Activated CD4-positive, alpha-beta T cell treated with anti-CD3 and anti-CD28 coated beads, Interleukin-2, amount 50 U/mL, for 16 hours (primary cell): ENCODE measurements at regions not wholly inside any gene's neighbourhood (a gene's known extent, or its start where the extent isn't known, plus 50 kb on each side); places are given as distances from the start of the nearest gene placed in this dataset.
"Not testable (repeated sequence)": the region's sequence is repeated elsewhere in the genome, so short reads cannot be mapped to it uniquely, and the experiment has no call there.

Experiments
- DNase-seq: peaks from one replicate; pipeline ENCODE4 v3.0.0-alpha.2; 2020

GRCh38 chr5:117568622-117569021 lies 994.0 kb upstream of the SEMA6A start:
- no peak for DNase-seq

DNA sequence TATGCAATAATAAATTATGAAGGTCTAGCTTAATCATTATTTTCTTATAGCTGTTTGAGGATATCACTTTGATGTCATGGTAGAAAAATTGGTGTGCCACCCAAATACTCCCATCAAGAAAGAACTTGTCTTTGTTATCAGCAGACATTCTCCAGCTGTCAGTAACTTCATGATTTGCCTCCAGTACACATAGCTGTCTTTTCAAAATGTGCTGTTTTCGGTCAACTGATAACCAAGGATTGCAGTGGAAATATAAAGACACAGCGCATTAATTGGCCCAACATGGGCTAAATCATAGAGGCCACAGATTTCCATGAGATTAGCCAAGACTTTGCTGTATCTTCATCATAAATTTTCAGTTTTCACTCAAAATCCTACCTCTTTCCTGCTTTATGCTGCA lies 993.5 kb upstream of the SEMA6A start:
- DNase-seq, result no peak

DNA sequence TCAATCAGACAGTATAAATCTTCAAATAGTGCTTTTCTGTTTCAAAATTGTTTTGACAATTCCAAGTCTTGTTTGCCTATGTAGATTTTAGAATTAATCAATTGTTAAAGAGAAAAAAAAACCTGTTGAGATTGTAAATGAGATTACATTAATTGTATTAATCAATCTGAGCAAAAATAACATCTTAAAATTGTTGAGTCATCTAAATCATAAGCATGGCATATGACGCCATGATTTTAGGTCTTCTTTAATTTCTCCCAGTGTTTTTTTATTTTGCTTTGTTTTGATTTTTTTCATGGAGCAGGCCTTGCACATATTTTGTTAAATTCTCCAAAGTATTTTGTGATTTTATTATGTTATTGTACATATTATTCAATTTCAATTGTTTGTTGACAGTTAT lies 988.0 kb upstream of the SEMA6A start:
- DNase-seq, result no peak

GRCh38 chr5:117561531-117561930 lies 986.9 kb upstream of the SEMA6A start:
- no peak for DNase-seq

- DNase-seq, result no peak
Measured at GRCh38 chr5:117559005-117559844, 984.6 kb upstream of the SEMA6A start.

GRCh38 chr5:117551236-117551635 lies 976.6 kb upstream of the SEMA6A start:
- no peak for DNase-seq

DNA sequence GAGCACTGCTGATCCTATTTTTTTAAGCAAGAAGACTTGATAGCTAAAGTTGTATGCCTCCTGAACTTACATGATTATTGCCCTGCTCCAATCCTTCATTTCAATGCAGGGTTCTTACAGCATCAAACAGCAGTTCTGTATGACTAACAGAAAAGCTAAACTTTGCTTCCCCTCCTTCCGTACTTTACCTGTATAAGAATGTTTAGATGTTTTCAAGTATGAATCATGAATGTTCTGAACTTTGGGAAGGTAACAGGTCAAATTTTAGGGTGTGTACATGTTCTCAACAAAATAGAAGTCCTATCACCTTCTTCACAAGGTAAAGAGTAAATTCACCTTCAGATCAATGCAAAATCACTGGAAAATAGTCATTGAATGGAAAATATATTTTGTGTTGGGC lies 972.6 kb upstream of the SEMA6A start:
- no peak for DNase-seq

- DNase-seq, result no peak
Measured at GRCh38 chr5:117539692-117540091, 965.1 kb upstream of the SEMA6A start.

- no peak for DNase-seq
Measured at GRCh38 chr5:117533792-117534191, 959.2 kb upstream of the SEMA6A start.

GRCh38 chr5:117533051-117533670 lies 958.5 kb upstream of the SEMA6A start:
- DNase-seq, result not testable (repeated sequence)

DNA sequence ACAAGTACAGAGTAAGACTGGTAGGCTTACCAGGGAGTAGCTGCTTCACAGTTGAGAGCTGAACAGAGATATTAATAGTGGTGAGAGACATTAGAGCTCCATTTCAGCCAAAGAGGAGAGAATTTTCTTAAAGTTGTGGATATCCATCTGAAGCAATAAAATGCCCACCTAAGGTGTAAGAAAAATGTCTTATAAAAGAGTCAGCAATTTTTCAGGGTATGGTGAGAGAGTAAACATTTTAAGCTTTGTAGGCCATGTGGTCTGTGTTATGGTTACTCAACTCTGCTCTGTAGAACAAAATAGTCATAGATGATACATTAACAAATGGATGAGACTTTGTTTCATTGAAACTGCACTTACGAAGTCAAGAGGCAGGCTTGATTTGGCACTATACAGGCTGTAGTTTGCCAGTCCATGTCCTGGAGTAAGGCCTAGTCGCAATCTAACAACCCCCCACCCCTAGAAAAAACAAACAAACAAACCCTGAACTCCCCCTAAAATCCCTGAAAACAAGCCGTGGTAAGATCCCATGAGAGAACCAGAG lies 945.4 kb upstream of the SEMA6A start:
- no peak for DNase-seq

GRCh38 chr5:117504305-117504704 lies 929.7 kb upstream of the SEMA6A start:
- no peak for DNase-seq

GRCh38 chr5:117497601-117498000 lies 923.0 kb upstream of the SEMA6A start:
- DNase-seq, result no peak

- no peak for DNase-seq
Measured at GRCh38 chr5:117496801-117497200, 922.2 kb upstream of the SEMA6A start.

DNA sequence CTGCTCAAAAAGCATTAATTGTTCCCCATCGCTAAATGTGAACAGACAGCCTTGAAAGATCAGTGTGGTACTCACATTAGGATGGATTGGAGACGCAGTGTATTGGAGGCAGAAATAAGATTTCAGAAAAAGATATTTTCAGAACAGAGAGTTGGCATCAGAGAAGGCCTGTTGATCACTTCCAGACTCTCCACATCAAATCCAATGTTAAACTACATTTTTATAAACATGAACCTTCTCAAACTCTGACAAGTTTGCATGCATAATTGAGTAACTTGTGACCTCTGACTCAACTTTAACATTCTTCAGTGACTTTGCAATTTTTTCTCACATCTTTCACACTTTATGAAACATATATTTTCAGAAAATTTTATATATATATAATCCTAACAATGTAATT lies 919.6 kb upstream of the SEMA6A start:
- no peak for DNase-seq

DNA sequence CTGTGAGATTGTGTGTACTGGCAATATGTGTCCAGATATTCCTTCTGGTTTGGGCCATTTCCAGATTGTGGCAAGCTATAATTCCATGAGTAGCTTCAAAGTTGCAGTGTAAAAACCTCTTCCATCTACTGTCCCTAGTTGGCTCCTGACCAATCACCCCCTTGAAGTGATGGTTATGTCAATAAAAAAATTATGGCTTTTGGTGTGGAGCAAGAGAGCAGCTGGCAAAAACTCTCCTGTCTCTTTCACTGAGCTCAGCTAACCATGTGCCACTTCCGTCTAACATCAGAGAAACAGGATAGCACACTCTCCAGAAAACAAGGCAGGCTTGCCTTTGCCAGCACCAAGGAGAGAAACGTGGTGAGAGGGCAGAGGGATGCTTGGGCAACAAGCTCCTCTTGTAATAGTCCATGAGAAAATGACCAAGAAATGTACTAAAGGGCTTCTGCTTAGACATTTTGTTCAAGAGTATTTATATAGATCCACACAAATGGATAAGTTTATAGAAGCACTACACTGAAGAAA lies 914.4 kb upstream of the SEMA6A start:
- no peak for DNase-seq

- no peak for DNase-seq
Measured at GRCh38 chr5:117487556-117487955, 912.9 kb upstream of the SEMA6A start.

GRCh38 chr5:117486879-117487391 lies 912.3 kb upstream of the SEMA6A start:
- no peak for DNase-seq

- DNase-seq, result no peak
Measured at GRCh38 chr5:117486261-117486660, 911.6 kb upstream of the SEMA6A start.

GRCh38 chr5:117475919-117476318 lies 901.3 kb upstream of the SEMA6A start:
- no peak for DNase-seq

DNA sequence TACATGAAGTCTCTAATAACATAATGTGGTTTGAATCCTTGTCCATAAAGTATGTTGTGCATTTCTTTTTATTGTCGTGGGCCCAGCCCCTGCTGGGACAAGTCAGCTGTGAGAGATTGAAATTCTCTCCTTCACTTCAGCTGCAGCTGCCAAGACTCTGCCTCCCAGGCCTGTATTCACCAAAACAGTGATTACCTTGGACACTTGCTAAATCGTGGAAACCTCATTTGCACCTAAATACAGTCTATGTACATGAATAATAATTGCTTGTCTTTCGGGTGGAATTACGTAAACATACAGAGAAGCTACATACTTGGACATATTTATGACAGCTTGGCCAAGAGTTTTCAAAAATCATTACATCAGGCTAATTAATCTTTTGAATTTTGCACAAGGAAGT lies 898.5 kb upstream of the SEMA6A start:
- no peak for DNase-seq

DNA sequence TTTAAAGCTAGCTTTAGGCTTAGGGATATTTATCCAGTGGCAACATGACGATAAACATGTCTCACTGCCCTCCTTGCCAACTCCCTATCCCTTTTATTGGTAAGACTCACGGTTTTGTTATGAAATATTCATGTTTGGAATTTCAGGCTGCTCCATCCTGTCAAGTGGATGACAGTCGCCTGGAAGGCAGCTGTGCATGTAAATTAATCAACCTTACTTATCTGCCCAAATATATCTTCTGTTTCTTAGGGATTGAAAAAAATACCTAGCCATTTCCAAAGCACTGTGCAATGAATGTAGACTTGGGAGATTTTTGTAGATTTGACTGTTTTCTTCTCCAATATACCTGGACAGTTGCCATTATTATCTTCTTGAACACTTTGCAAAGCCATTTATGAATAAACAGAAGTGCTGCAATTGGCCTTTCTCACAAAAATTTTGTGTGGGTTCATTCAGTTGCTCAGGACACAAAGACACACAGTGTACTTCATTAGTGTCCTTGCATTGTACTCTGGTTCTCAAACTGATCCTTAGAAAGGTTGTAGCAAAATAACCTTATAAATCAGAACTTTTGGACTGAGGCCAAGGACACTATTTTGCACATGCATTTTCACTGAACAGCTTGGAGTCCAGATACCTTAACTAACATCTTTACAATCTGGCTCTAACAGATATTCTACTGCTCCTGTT lies 889.4 kb upstream of the SEMA6A start:
- no peak for DNase-seq

DNA sequence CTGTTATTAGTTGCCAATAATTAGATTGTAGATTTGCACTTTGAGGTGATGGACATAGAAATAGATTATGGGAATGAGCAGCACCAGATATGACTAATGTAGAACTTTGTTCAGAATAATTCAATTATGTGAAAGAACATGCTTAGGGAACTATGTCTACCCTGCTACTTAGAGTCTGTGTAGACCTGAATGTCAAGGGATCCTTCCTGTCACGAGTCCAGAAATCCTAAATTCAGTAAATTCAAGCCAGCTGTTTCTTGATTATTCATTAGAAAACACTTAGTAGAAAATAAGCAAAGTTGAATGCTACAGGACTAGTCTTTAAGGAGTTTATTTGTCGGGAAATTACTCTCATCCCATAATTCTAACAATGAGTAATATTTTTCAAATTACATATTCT lies 887.3 kb upstream of the SEMA6A start:
- DNase-seq, result no peak
